ENCODE measurements at regions not wholly inside any gene's neighbourhood (a gene's known extent, or its start where the extent isn't known, plus 50 kb on each side); places are given as distances from the start of the nearest gene placed in this dataset.

GRCh38 chr1:36641776-36642175, 159.1 kb upstream of the CSF3R start:
- DNase-seq: no peak

DNA sequence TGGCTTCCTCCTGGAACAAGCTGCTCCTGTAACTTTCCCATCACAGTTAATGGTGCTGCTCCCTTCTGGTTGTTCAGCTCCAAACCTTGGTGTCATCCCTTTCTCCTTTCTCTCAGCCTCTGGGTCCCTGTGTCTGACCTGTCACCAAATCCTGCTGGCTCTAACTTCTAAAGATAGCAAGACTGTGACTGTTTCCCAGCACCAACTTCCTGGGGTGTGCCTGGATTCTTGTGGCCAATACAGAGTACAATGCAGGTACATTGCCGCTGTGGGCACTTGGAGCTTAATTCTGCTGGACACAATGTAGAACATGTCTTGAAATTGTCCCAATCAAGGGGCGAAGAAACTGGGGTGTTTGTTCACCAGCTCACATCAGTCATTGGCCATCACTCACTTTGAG, 156.7 kb upstream of the CSF3R start:
- DNase-seq: no peak

- no peak for DNase-seq
Measured at GRCh38 chr1:36638268-36638667, 155.6 kb upstream of the CSF3R start.

- DNase-seq: no peak
Measured at GRCh38 chr1:36636206-36636605, 153.5 kb upstream of the CSF3R start.

GRCh38 chr1:36635284-36635683, 152.6 kb upstream of the CSF3R start:
- DNase-seq: no peak

GRCh38 chr1:36628804-36629203, 146.1 kb upstream of the CSF3R start:
- no peak for DNase-seq

DNA sequence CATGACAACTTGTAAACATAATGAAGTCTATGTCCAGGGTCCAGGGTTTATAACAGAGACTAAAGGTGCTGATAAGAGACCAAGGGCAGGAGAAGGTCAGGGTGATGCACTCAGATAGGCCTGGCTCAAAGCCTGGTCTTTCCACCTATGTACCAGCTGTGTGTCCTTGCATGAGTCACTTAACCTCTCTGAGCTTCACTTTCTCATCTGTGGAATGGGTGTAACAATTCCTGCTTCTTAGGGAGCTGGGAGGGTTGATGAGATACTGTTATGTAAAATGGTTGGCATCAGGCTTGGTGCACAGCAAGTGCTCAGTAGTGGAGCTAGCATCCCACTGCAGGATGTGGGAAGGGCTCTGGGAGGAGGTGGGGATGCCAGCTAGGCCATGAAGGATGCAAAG, 143.7 kb upstream of the CSF3R start:
- no peak for DNase-seq

DNA sequence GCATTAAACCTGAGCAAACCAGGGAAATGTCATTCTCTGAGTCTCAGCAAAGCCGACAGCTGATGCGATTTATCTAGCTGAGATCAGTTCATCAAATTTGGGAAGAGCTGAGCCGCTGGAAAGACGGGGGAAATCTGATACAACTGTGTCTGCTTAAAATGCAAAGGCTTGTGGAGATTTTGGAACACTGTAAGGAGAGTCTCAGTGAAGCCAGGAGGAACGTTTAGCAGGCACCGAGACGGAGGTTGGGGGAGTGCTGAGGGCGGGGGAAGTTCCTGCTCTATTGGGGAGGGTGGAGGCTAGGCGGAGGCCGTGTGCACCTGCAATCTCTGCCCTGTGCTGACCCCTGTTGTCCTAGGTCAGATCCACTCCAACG, 143.2 kb upstream of the CSF3R start:
- no peak for DNase-seq

GRCh38 chr1:36625253-36625934, 142.7 kb upstream of the CSF3R start:
- DNase-seq: no peak

GRCh38 chr1:36624466-36624865, 141.8 kb upstream of the CSF3R start:
- DNase-seq: no peak

GRCh38 chr1:36622741-36623648, 140.3 kb upstream of the CSF3R start:
- no peak for DNase-seq

DNA sequence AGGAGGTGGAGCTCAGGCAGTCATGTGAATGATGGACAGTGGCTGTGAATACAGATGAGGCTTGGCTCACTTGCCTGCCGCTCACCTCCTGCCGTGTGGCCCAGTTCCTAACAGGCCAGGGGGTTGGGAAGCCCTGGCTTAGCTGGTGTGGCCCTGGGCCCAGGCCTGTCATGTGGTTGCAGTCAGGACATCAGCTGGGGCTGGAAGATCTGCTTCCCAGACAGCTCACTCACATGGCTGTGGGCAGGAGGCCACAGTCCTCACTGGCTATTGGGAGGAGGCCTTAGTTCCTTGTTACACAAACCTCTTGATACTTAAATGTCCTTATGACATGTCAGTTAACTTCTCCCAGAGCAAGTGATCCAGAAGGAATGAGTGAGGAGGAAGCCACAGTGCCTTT, 138.8 kb upstream of the CSF3R start:
- no peak for DNase-seq

GRCh38 chr1:36620142-36620541, 137.4 kb upstream of the CSF3R start:
- DNase-seq: no peak

DNA sequence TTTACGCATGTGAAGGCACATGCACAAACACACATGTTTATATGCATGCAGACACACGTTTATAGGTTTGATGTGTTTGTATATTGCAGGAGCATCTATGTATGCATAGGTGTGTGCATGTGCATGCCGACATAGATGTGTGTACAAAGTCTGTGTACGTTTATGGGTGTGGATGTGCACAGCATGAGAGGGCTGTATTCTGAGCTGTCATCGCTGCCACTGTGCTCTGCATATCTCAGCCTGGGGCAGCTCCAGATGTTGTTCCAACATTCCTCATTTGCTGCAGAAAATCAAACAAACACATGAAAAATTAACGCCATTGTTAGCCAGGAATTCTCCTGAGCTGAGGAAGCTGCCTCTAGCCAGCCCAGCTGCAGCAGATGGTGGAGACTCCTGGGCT, 132.3 kb upstream of the CSF3R start:
- no peak for DNase-seq

GRCh38 chr1:36614571-36614970, 131.9 kb upstream of the CSF3R start:
- no peak for DNase-seq

GRCh38 chr1:36613721-36614120, 131.0 kb upstream of the CSF3R start:
- DNase-seq: no peak

GRCh38 chr1:36612881-36613280, 130.2 kb upstream of the CSF3R start:
- DNase-seq: no peak

DNA sequence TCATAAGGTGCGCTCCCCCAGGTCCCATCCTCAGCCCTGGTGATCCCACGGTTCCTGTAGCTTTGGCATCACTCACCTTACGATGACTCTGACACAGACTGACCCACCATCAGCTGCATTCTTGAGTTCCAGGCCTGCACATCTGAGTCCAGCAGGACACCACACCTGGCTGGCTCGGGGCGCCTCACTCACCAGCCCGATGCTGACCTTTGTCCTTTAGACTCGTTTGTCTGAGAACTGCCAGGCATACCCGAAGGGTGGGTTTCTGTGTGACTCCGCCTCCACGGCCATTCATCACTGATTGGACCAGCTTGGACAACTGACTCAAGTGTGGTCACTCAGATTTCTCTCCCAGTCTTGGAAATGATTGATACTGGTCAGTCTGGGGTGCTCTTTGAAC, 129.4 kb upstream of the CSF3R start:
- no peak for DNase-seq

DNA sequence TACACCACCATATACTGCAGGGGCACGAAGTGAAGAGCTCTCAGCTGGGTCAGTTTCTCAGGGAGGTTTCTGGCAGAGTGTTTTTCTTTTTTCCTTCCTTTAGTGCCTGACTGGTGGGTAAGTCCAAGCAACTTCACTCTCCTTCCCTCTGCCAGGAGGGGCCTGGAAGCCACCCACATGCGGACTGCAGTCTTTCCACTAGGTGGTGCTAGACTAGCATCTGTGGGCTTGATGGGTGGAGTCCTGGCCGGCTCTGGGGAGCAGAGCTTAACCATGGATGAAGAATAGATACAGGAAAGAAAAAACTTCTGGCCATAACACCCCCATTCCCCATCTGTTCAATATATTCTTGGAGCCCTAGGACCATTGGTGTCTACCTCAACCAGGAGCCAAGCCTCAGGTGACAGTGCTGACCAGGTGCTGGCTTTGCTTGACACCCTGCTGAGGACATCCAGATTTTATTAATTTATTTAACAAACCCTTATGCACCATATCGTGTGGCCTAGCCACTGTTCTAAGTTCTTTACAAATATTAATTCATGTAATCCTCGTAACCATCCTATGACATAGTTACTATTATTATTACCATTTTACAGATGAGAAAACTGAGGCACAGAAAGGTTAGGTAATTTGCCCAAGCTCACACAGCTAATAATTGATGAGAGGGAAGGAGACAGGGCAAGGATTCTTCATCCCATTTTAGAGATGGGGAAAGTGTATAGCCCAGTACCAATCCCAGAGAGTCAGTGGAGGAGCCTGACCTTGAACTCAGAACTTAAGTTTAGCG, 126.7 kb upstream of the CSF3R start:
- DNase-seq: no peak

GRCh38 chr1:36608272-36608671, 125.6 kb upstream of the CSF3R start:
- no peak for DNase-seq

GRCh38 chr1:36607263-36607651, 124.5 kb upstream of the CSF3R start:
- DNase-seq: no peak

DNA sequence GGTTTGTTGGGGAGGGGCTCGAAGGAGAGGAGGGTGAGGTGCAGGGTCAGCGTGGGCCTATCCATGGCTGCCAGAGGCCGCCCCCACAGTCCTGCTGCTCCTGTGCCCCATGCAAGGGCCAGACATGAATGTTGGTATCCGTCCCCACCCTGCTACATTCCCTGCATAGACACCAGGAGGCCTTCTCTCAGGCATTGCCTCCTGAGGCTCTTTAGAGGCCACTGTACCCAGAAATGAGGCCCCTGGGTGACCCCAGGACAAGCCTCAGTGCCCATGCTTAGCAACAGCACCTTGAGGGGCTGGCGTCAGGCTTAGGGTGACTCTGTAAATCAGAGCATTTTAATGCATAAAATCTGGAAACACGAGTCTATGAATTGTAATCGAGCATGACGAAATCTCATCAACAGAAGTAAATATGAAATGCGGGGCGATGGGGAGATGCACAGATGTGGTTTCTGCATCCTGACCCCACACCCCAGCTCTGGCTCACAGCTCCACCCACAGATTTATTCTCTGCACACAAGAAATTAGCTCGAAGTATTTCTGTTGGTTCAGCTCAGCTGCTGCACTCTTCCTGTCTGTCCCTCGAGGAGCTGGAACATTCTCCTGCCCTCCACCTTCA, 124.0 kb upstream of the CSF3R start:
- no peak for DNase-seq

- DNase-seq: no peak
Measured at GRCh38 chr1:36605942-36606640, 123.4 kb upstream of the CSF3R start.

All from activated T-cell treated with anti-CD3 and anti-CD28 coated beads for 4 hours (primary cell).